ENCODE measurements at regions not wholly inside any gene's neighbourhood (a gene's known extent, or its start where the extent isn't known, plus 50 kb on each side); places are given as distances from the start of the nearest gene placed in this dataset.

DNA sequence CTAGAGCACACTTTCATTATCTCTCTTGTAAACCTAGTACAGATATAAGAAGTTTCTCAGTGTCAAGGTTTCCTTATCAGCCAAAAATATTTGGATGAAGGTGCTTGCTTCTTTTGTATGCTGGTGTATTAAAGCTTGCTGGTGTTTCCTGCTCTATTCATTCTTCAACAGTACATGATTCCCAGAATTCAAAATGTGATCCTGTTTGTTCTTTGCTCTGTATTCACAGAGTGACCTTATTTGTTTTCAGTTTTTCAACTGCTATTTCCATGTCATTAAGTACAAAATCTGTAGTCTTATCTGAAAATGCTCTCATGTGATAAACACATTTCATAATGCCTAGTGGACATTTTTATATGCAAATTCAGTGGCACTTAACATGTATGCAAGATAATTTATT is 1185.8 kb downstream of the SUCLG1 start:
- no peak for FAIRE-seq

More for the DNA sequence above, 1185.8 kb downstream of the SUCLG1 start:
- H3K4me3 ChIP-seq = no peak overlapping the region
- DNase-seq (ENCODE audit: low read depth, low spot score) = no peak
- ChIA-PET POLR2A (no interaction called here), RAD21 (ENCODE audit: unreplicated experiment) (no interaction called here), SMC1A (ENCODE audit: uncharacterized antibody, unreplicated experiment) (no interaction called here), CTCF (no interaction called here)
- no peaks in the 10 kb centered on the region for H4K20me1 ChIP-seq (ENCODE audit: control insufficient read depth, insufficient read depth)
- no peaks in the 10 kb centered on the region for H3K79me2 ChIP-seq (ENCODE audit: control insufficient read depth, insufficient read depth, low read length)
- H3K9ac ChIP-seq (ENCODE audit: control insufficient read depth, insufficient read depth, low read length) = no peak overlapping the region
- no peak overlapping the region for H3K27ac ChIP-seq (ENCODE audit: control insufficient read depth, insufficient read depth)
- no peak for TF ChIP-seq TCF3 (IDR thresholded peaks at IDR 0.05; ENCODE audit: borderline replicate concordance, insufficient read depth, low read depth, low read length)
- no peak for TF ChIP-seq EGR1 (IDR thresholded peaks at IDR 0.05; ENCODE audit: borderline replicate concordance in 1 of 2, low read depth in 2 of 2, low read length in 2 of 2)
- no peak for TF ChIP-seq ZNF217 (IDR thresholded peaks at IDR 0.05)
- no peak for TF ChIP-seq JUNB (IDR thresholded peaks at IDR 0.05)
- TF ChIP-seq SREBF2 (IDR thresholded peaks at IDR 0.05; ENCODE audit: low read length) = no peak
- no peak for TF ChIP-seq RELA (IDR thresholded peaks at IDR 0.05; ENCODE audit: borderline replicate concordance, partially characterized antibody)
- no peak for TF ChIP-seq MEF2A (IDR thresholded peaks at IDR 0.05; ENCODE audit: insufficient read depth, low read depth, low read length)
- TF ChIP-seq TCF7 (IDR thresholded peaks at IDR 0.05; ENCODE audit: borderline replicate concordance) = no peak
- TF ChIP-seq, protein P1, sequence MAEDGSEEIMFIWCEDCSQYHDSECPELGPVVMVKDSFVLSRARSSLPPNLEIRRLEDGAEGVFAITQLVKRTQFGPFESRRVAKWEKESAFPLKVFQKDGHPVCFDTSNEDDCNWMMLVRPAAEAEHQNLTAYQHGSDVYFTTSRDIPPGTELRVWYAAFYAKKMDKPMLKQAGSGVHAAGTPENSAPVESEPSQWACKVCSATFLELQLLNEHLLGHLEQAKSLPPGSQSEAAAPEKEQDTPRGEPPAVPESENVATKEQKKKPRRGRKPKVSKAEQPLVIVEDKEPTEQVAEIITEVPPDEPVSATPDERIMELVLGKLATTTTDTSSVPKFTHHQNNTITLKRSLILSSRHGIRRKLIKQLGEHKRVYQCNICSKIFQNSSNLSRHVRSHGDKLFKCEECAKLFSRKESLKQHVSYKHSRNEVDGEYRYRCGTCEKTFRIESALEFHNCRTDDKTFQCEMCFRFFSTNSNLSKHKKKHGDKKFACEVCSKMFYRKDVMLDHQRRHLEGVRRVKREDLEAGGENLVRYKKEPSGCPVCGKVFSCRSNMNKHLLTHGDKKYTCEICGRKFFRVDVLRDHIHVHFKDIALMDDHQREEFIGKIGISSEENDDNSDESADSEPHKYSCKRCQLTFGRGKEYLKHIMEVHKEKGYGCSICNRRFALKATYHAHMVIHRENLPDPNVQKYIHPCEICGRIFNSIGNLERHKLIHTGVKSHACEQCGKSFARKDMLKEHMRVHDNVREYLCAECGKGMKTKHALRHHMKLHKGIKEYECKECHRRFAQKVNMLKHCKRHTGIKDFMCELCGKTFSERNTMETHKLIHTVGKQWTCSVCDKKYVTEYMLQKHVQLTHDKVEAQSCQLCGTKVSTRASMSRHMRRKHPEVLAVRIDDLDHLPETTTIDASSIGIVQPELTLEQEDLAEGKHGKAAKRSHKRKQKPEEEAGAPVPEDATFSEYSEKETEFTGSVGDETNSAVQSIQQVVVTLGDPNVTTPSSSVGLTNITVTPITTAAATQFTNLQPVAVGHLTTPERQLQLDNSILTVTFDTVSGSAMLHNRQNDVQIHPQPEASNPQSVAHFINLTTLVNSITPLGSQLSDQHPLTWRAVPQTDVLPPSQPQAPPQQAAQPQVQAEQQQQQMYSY (CRISPR knock-in tag; IDR thresholded peaks at IDR 0.05) = no peak
- no peak for TF ChIP-seq ZNF384 (IDR thresholded peaks at IDR 0.05; ENCODE audit: borderline replicate concordance, low read depth, low read length)
- no peak for TF ChIP-seq SP1 (IDR thresholded peaks at IDR 0.05; ENCODE audit: low read depth, low read length)
- TF ChIP-seq STAT1 (conservative IDR thresholded peaks at IDR 0.05) = no peak
- no peak for TF ChIP-seq ZSCAN29 (IDR thresholded peaks at IDR 0.05)
- no peak for TF ChIP-seq SUZ12 (IDR thresholded peaks at IDR 0.05; ENCODE audit: unreplicated experiment)
- no peak for TF ChIP-seq YY1 (IDR thresholded peaks at IDR 0.05; ENCODE audit: low read depth, low read length)
- no peak for TF ChIP-seq KLF5 (IDR thresholded peaks at IDR 0.05; ENCODE audit: partially characterized antibody)
- no peak for TF ChIP-seq POLR2A (IDR thresholded peaks at IDR 0.05; ENCODE audit: low read depth, low read length)
- TF ChIP-seq SMAD5 (IDR thresholded peaks at IDR 0.05; ENCODE audit: low read depth) = no peak
- no peak for TF ChIP-seq ASH2L (IDR thresholded peaks at IDR 0.05; ENCODE audit: borderline replicate concordance, low read depth)
- no peaks in the 10 kb centered on the region for H3K9me3 ChIP-seq (replicated peaks; ENCODE audit: control insufficient read depth, insufficient read depth, low read length)
- H2AFZ ChIP-seq (ENCODE audit: control insufficient read depth, low read depth, low read length) = no peak overlapping the region
- no peaks in the 10 kb centered on the region for H3K27me3 ChIP-seq (replicated peaks in 1 of 2; ENCODE audit: control insufficient read depth in 2 of 2, insufficient read depth in 2 of 2, low read length in 1 of 2)
- no peak for ATAC-seq
- no peaks in the 10 kb centered on the region for H3K4me1 ChIP-seq (ENCODE audit: control insufficient read depth, insufficient read depth, low read length)
- no TSS peak for BruUV-seq (replicated peaks)
- intact Hi-C loops (cut with micrococcal nuclease; ENCODE audit: unreplicated experiment) (no loop called here), in situ Hi-C loops (cut with MboI) (no loop called here)
- no peaks in the 10 kb centered on the region for H3K36me3 ChIP-seq (ENCODE audit: control insufficient read depth in 2 of 2, insufficient read depth in 2 of 2, low read length in 1 of 2)
- no peak overlapping the region for H3K4me2 ChIP-seq (ENCODE audit: control insufficient read depth, insufficient read depth)
